ENCODE measurements at regions not wholly inside any gene's neighbourhood (a gene's known extent, or its start where the extent isn't known, plus 50 kb on each side); places are given as distances from the start of the nearest gene placed in this dataset.

DNA sequence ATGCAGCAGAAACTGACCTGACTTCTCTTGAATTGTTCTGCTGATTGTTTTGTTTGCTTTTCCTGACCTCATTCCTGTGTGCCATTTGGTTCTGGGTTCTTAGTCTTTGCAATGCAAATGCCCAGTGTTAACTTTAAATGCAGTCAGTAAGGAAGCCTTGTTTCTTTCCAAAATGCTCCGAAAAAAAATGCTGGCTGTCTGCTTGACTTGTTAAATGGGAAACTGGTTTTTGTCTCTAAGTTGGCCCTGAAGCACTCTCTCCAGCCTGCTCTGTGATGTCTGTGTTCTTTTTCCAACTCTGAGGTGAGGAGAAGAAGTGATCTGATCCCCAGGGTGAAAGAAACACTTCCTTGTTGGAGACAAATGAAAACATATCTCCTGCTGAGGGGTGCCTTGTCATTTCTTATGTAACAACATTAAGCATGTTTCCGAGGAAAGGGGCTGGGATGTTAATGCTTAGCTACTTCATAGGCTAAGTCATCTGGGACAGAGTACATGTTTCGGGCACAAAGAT, 256.3 kb upstream of the ADGRL4 start:
- TF ChIP-seq, protein P1, sequence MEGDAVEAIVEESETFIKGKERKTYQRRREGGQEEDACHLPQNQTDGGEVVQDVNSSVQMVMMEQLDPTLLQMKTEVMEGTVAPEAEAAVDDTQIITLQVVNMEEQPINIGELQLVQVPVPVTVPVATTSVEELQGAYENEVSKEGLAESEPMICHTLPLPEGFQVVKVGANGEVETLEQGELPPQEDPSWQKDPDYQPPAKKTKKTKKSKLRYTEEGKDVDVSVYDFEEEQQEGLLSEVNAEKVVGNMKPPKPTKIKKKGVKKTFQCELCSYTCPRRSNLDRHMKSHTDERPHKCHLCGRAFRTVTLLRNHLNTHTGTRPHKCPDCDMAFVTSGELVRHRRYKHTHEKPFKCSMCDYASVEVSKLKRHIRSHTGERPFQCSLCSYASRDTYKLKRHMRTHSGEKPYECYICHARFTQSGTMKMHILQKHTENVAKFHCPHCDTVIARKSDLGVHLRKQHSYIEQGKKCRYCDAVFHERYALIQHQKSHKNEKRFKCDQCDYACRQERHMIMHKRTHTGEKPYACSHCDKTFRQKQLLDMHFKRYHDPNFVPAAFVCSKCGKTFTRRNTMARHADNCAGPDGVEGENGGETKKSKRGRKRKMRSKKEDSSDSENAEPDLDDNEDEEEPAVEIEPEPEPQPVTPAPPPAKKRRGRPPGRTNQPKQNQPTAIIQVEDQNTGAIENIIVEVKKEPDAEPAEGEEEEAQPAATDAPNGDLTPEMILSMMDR (IDR thresholded peaks at IDR 0.05 in 8 of 11, conservative IDR thresholded peaks at IDR 0.05 in 3 of 11): no peak
- TF ChIP-seq POLR2AphosphoS5 (IDR thresholded peaks at IDR 0.05) (no peak), POLR2A (IDR thresholded peaks at IDR 0.05) (no peak)
